Lower lobe of right lung (tissue), 2 donors: ENCODE measurements at regions not wholly inside any gene's neighbourhood (a gene's known extent, or its start where the extent isn't known, plus 50 kb on each side); places are given as distances from the start of the nearest gene placed in this dataset.

ENCODE experiments used
- ATAC-seq, 2 donors: fragments of 200-7000 bp; cut with Tn5 transposase; one replicate each; pipeline ENCODE4 v1.9.1; 2020 to 2022; ENCODE audit warnings: mild to moderate bottlenecking in 2 of 2, moderate library complexity in 2 of 2
- DNase-seq: peaks from one replicate; pipeline ENCODE4 v3.0.0-alpha.2; 2020
- H3K27ac ChIP-seq: fragments of 200-600 bp; one replicate; pipeline ENCODE4 v1.8.0; 2022
- H3K27me3 ChIP-seq: fragments of 200-600 bp; one replicate; pipeline ENCODE4 v1.8.0; 2022; ENCODE audit warnings: low read depth
- H3K36me3 ChIP-seq: fragments of 200-600 bp; one replicate; pipeline ENCODE4 v1.8.0; 2022; ENCODE audit warnings: mild to moderate bottlenecking
- H3K4me1 ChIP-seq: fragments of 200-600 bp; one replicate; pipeline ENCODE4 v1.8.0; 2022
- H3K4me3 ChIP-seq: fragments of 200-600 bp; one replicate; pipeline ENCODE4 v1.8.0; 2022; ENCODE audit warnings: mild to moderate bottlenecking
- H3K9me3 ChIP-seq: fragments of 200-600 bp; one replicate; pipeline ENCODE4 v1.8.0; 2022
- intact Hi-C: fragments of 100-400 bp; cut with DNase I; formaldehyde crosslinking; loops from one replicate; pipeline ENCODE4 v1.11.0; 2022
- TF ChIP-seq, protein P1 (sequence below): fragments of 200-600 bp; IDR thresholded peaks from one replicate; pipeline ENCODE4 v1.8.0; 2022; ENCODE audit warnings: antibody characterized with exemption, mild to moderate bottlenecking
- donor health status: DM: no; HTN: yes; CAD: no; lungs with severe emphysema.

GRCh38 chr1:30196872-30197638 is 526.3 kb downstream of the MATN1 start:
- H3K27ac ChIP-seq: no peak overlapping the region
- H3K36me3 ChIP-seq: no peaks in the 10 kb centered on the region
- ATAC-seq: no peak
- H3K9me3 ChIP-seq: no peaks in the 10 kb centered on the region
- no peaks in the 10 kb centered on the region for H3K4me1 ChIP-seq
- DNase-seq: no peak
- no peaks in the 10 kb centered on the region for H3K27me3 ChIP-seq
- intact Hi-C loops: no loop called here
- TF ChIP-seq, protein P1, sequence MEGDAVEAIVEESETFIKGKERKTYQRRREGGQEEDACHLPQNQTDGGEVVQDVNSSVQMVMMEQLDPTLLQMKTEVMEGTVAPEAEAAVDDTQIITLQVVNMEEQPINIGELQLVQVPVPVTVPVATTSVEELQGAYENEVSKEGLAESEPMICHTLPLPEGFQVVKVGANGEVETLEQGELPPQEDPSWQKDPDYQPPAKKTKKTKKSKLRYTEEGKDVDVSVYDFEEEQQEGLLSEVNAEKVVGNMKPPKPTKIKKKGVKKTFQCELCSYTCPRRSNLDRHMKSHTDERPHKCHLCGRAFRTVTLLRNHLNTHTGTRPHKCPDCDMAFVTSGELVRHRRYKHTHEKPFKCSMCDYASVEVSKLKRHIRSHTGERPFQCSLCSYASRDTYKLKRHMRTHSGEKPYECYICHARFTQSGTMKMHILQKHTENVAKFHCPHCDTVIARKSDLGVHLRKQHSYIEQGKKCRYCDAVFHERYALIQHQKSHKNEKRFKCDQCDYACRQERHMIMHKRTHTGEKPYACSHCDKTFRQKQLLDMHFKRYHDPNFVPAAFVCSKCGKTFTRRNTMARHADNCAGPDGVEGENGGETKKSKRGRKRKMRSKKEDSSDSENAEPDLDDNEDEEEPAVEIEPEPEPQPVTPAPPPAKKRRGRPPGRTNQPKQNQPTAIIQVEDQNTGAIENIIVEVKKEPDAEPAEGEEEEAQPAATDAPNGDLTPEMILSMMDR: no peak
- no peak overlapping the region for H3K4me3 ChIP-seq

GRCh38 chr1:30196457-30196856 is 526.9 kb downstream of the MATN1 start:
- no peak for ATAC-seq
- Histone ChIP-seq H3K4me3 (no peak overlapping the region), H3K9me3 (no peaks in the 10 kb centered on the region), H3K36me3 (no peaks in the 10 kb centered on the region), H3K27ac (no peak overlapping the region), H3K4me1 (no peaks in the 10 kb centered on the region), H3K27me3 (no peaks in the 10 kb centered on the region)
- no peak for DNase-seq
- TF ChIP-seq, protein P1: no peak
- intact Hi-C loops: no loop called here

DNA sequence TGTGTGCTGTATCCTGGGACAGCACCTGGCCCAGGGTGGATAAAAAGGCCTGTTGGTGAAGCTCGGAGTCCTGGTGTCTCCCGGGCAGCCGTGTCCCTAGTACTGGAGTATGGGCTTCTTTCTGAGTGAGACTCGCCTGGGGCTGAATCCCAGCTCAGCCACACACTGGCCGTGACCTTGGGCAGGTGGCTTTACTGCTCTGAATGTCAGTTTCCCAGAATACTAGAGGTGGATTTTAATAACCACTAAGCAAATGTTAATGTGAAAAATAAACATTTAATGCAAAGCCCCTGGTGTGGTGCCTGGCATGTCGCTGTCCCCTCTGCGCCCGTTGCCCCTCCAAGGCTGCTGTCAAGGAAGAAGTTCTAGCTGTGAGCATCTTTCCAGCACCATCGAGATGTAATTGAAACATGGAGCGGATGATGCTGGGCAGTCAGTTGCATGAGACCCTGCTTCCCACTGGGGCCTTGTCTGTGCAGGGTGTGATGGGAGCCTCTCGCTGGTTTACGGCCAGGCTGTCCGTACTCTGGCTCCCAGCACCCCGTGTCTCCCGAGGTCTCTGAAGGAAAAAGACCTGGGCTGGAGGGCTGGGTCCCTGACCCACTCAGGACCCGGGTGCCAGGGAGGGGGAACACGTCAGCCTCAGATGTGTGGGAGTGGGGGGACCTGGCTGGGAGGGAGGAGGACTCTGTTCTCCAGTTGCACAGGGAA is 527.8 kb downstream of the MATN1 start:
- Histone ChIP-seq H3K36me3 (no peaks in the 10 kb centered on the region), H3K27ac (no peak overlapping the region), H3K9me3 (no peaks in the 10 kb centered on the region), H3K27me3 (no peaks in the 10 kb centered on the region), H3K4me3 (no peak overlapping the region), H3K4me1 (peaks cover 6% of the 10 kb centered on the region)
- DNase-seq (no peak), ATAC-seq (no peak)
- intact Hi-C loops: no loop called here
- TF ChIP-seq, protein P1: no peak

GRCh38 chr1:30194741-30195423 is 528.5 kb downstream of the MATN1 start:
- DNase-seq (no peak), ATAC-seq (no peak)
- no peaks in the 10 kb centered on the region for H3K9me3 ChIP-seq
- H3K36me3 ChIP-seq: no peaks in the 10 kb centered on the region
- TF ChIP-seq, protein P1: no peak
- peaks cover 13% of the 10 kb centered on the region for H3K4me1 ChIP-seq
- intact Hi-C loops: no loop called here
- no peak overlapping the region for H3K27ac ChIP-seq
- no peaks in the 10 kb centered on the region for H3K27me3 ChIP-seq
- H3K4me3 ChIP-seq: no peak overlapping the region

GRCh38 chr1:30194046-30194619 is 529.3 kb downstream of the MATN1 start:
- ATAC-seq (no peak), DNase-seq (no peak)
- TF ChIP-seq, protein P1: no peak
- H3K27ac ChIP-seq: no peak overlapping the region
- no peaks in the 10 kb centered on the region for H3K36me3 ChIP-seq
- no peaks in the 10 kb centered on the region for H3K27me3 ChIP-seq
- peaks cover 13% of the 10 kb centered on the region for H3K4me1 ChIP-seq
- intact Hi-C loops: no loop called here
- H3K9me3 ChIP-seq: no peaks in the 10 kb centered on the region
- no peak overlapping the region for H3K4me3 ChIP-seq
